Gastroesophageal sphincter (tissue), 4 donors: ENCODE measurements at regions not wholly inside any gene's neighbourhood (a gene's known extent, or its start where the extent isn't known, plus 50 kb on each side); places are given as distances from the start of the nearest gene placed in this dataset.

Experiments used
- ATAC-seq: fragments of 150-250 bp; one replicate; pipeline ENCODE4 v1.9.1; 2016; ENCODE audit warnings: mild to moderate bottlenecking, moderate library complexity
- H3K27ac ChIP-seq, 4 donors: fragments of 200-600 bp; sonication (generic) in 3 of 4; 1 replicate in 3 of 4; 2 replicates in 1 of 4; pipeline ENCODE4 v1.5.1; 2016 to 2019
- H3K27me3 ChIP-seq: fragments of 200-600 bp; sonication (generic); one replicate; pipeline ENCODE4 v1.5.1; 2019
- H3K36me3 ChIP-seq, 2 donors: fragments of 200-600 bp; sonication (generic); one replicate each; pipeline ENCODE4 v1.5.1; 2019; ENCODE audit warnings: control low read depth in 1 of 2
- H3K4me1 ChIP-seq, 3 donors: fragments of 200-600 bp; sonication (generic); 1 replicate in 2 of 3; 2 replicates in 1 of 3; pipeline ENCODE4 v1.5.1; 2016 to 2019; ENCODE audit warnings: control low read depth in 2 of 3
- H3K4me3 ChIP-seq, 2 donors: fragments of 200-600 bp; sonication (generic); one replicate each; pipeline ENCODE4 v1.5.1; 2019; ENCODE audit warnings: mild to moderate bottlenecking in 1 of 2, moderate library complexity in 1 of 2
- H3K9me3 ChIP-seq, 3 donors: fragments of 200-600 bp; sonication (generic); one replicate each; pipeline ENCODE4 v1.5.1; 2017 to 2019; ENCODE audit warnings: control low read depth in 2 of 3
- CTCF ChIP-seq, 4 experiments: fragments of 200-600 bp in 2 of 4; fragments of 450-650 bp in 2 of 4; sonication (generic) in 1 of 4; IDR thresholded peaks; one replicate each; pipeline ENCODE4 v1.5.1; 2017 to 2019; ENCODE audit warnings: antibody characterized with exemption in 4 of 4, mild to moderate bottlenecking in 2 of 4, moderate library complexity in 2 of 4
- EP300 ChIP-seq: sonication (generic); formaldehyde crosslinking; IDR thresholded peaks from one replicate; pipeline ENCODE4 v1.6.1; 2017; ENCODE audit warnings: antibody characterized with exemption, mild to moderate bottlenecking
- POLR2A ChIP-seq, 2 donors: fragments of 450-650 bp; IDR thresholded peaks; one replicate each; pipeline ENCODE4 v1.6.1; 2017; ENCODE audit warnings: antibody characterized with exemption in 2 of 2, mild to moderate bottlenecking in 2 of 2, moderate library complexity in 1 of 2
- POLR2AphosphoS5 ChIP-seq: sonication (generic); formaldehyde crosslinking; IDR thresholded peaks from one replicate; pipeline ENCODE4 v1.6.1; 2017; ENCODE audit warnings: antibody characterized with exemption
- WGBS, 2 donors: methylation state at CpG; one replicate each; pipeline ENCODE4 v1.1.5; 2018; ENCODE audit warnings: low coverage in 1 of 2; 5-methylcytosine and 5-hydroxymethylcytosine counted together

- no peaks in the 10 kb centered on the region for H3K36me3 ChIP-seq
- no peak for ATAC-seq
- TF ChIP-seq CTCF (IDR thresholded peaks at IDR 0.05) (no peak), POLR2A (IDR thresholded peaks at IDR 0.05) (no peak), EP300 (no peak), POLR2AphosphoS5 (no peak)
- H3K27me3 ChIP-seq: no peaks in the 10 kb centered on the region
- WGBS, 2 donors: 80 to 98% methylated on average over 1 to 4 of the region's 5 CpGs
- H3K27ac ChIP-seq: no peak overlapping the region
- no peaks in the 10 kb centered on the region for H3K9me3 ChIP-seq
- H3K4me3 ChIP-seq: no peak overlapping the region
- H3K4me1 ChIP-seq: peaks cover 0 to 14% (median 8%) of the 10 kb centered on the region in 3 donors
These were observed 522.6 kb downstream of the BNC2 start for GRCh38 chr9:16347886-16348285.

- TF ChIP-seq POLR2A (IDR thresholded peaks at IDR 0.05) (no peak), POLR2AphosphoS5 (no peak), CTCF (IDR thresholded peaks at IDR 0.05) (no peak), EP300 (no peak)
- Histone ChIP-seq H3K4me3 (no peak overlapping the region), H3K27ac (no peak overlapping the region), H3K4me1 (peaks cover 0 to 7% (median 2%) of the 10 kb centered on the region in 3 donors), H3K9me3 (no peaks in the 10 kb centered on the region), H3K36me3 (no peaks in the 10 kb centered on the region), H3K27me3 (no peaks in the 10 kb centered on the region)
- ATAC-seq: no peak
- 96 to 100% methylated on average over 1 to 4 of the region's 4 CpGs for WGBS, 2 donors
These were observed 521.9 kb downstream of the BNC2 start for GRCh38 chr9:16348531-16348930.

- Histone ChIP-seq H3K4me3 (no peak overlapping the region), H3K9me3 (no peaks in the 10 kb centered on the region)
- WGBS, 2 donors: 56% methylated on average over 1 of the region's 1 CpG; no CpG with 5 or more reads in 1 of the 2 donors
These were observed 518.2 kb downstream of the BNC2 start for GRCh38 chr9:16352251-16352650.

GRCh38 chr9:16352791-16353401, 517.6 kb downstream of the BNC2 start:
- WGBS, 2 donors: 27 to 58% methylated on average over 2 to 3 of the region's 3 CpGs
- Histone ChIP-seq H3K27ac (peak overlapping the region in 1 of 4 donors; percentile 6), H3K27me3 (no peaks in the 10 kb centered on the region), H3K4me1 (no peaks in the 10 kb centered on the region), H3K4me3 (no peak overlapping the region), H3K36me3 (no peaks in the 10 kb centered on the region), H3K9me3 (no peaks in the 10 kb centered on the region)
- no peak for TF ChIP-seq EP300
- no peak for TF ChIP-seq CTCF (IDR thresholded peaks at IDR 0.05)
- TF ChIP-seq POLR2AphosphoS5: no peak
- no peak for TF ChIP-seq POLR2A (IDR thresholded peaks at IDR 0.05)
- ATAC-seq: peak; percentile 81

More at GRCh38 chr9:16352251-16352650, 518.2 kb downstream of the BNC2 start:
- Histone ChIP-seq H3K27ac (no peak overlapping the region), H3K36me3 (no peaks in the 10 kb centered on the region), H3K27me3 (no peaks in the 10 kb centered on the region), H3K4me1 (no peaks in the 10 kb centered on the region)
- no peak for TF ChIP-seq POLR2AphosphoS5
- TF ChIP-seq CTCF (IDR thresholded peaks at IDR 0.05): no peak
- no peak for TF ChIP-seq EP300
- TF ChIP-seq POLR2A (IDR thresholded peaks at IDR 0.05): no peak
- no peak for ATAC-seq

- whole genome bisulfite sequencing, 2 donors: 74 to 79% methylated on average over 3 to 8 of the region's 8 CpGs
- TF ChIP-seq POLR2AphosphoS5 (no peak), EP300 (no peak), CTCF (IDR thresholded peaks at IDR 0.05) (no peak), POLR2A (IDR thresholded peaks at IDR 0.05) (no peak)
- Histone ChIP-seq H3K27ac (no peak overlapping the region), H3K27me3 (no peaks in the 10 kb centered on the region), H3K4me1 (no peaks in the 10 kb centered on the region), H3K36me3 (no peaks in the 10 kb centered on the region), H3K4me3 (no peak overlapping the region), H3K9me3 (no peaks in the 10 kb centered on the region)
- no peak for ATAC-seq
These were observed 514.2 kb downstream of the BNC2 start for GRCh38 chr9:16356196-16356765.
